Keratinocyte (primary cell): ENCODE measurements at regions not wholly inside any gene's neighbourhood (a gene's known extent, or its start where the extent isn't known, plus 50 kb on each side); places are given as distances from the start of the nearest gene placed in this dataset.

Experiments used
- EZH2 ChIP-seq: IDR thresholded peaks from one replicate; pipeline ENCODE4 v1.6.1; 2012; ENCODE audit warnings: inconsistent platforms, mild to moderate bottlenecking, low read length, moderate library complexity
- TF ChIP-seq, protein P1 (sequence below), 3 experiments: IDR thresholded peaks in 1 of 3; conservative IDR thresholded peaks in 1 of 3; optimal IDR thresholded peaks in 1 of 3; 2 replicates in 2 of 3; 3 replicates in 1 of 3; pipeline versions ENCODE3 to v1.5.1; 2011; ENCODE audit warnings: low read length in 3 of 3, mild to moderate bottlenecking in 3 of 3, moderate library complexity in 2 of 3, control low read depth in 1 of 3, inconsistent platforms in 1 of 3; ENCODE audit not compliant: insufficient read depth in 2 of 3; ENCODE audit errors: extremely low read depth in 1 of 3

DNA sequence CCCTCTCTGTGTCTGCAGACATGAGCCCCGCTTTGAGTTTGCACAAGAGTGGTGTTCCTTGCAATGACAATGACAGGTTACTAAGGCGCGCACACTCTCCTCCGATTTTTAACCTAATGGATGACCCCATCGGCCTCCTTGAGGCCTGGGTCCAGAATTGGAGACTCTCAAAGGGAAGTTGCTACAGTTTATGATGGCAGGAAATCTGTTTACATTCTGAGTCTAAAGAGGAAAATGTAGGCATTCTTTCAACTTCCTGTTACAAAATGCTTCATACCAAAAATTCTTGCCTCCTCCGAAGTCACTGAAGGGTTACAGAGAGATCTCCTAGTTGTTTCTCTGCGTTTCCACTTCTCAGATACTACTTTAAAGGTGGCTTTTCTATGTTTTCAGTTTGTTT, 225.3 kb upstream of the AGAP1 start:
- TF ChIP-seq, protein P1, sequence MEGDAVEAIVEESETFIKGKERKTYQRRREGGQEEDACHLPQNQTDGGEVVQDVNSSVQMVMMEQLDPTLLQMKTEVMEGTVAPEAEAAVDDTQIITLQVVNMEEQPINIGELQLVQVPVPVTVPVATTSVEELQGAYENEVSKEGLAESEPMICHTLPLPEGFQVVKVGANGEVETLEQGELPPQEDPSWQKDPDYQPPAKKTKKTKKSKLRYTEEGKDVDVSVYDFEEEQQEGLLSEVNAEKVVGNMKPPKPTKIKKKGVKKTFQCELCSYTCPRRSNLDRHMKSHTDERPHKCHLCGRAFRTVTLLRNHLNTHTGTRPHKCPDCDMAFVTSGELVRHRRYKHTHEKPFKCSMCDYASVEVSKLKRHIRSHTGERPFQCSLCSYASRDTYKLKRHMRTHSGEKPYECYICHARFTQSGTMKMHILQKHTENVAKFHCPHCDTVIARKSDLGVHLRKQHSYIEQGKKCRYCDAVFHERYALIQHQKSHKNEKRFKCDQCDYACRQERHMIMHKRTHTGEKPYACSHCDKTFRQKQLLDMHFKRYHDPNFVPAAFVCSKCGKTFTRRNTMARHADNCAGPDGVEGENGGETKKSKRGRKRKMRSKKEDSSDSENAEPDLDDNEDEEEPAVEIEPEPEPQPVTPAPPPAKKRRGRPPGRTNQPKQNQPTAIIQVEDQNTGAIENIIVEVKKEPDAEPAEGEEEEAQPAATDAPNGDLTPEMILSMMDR (optimal IDR thresholded peaks at IDR 0.05 in 1 of 3, IDR thresholded peaks at IDR 0.05 in 1 of 3, conservative IDR thresholded peaks at IDR 0.05 in 1 of 3; ENCODE audit: extremely low read depth in 1 of 3, insufficient read depth in 2 of 3, low read length in 3 of 3), result no peak
- no peak for TF ChIP-seq EZH2
